Right lobe of liver (tissue), 4 donors: ENCODE measurements at regions not wholly inside any gene's neighbourhood (a gene's known extent, or its start where the extent isn't known, plus 50 kb on each side); places are given as distances from the start of the nearest gene placed in this dataset.

Source experiments
- POLR2A ChIP-seq: fragments of 450-650 bp; IDR thresholded peaks from one replicate; pipeline ENCODE4 v1.6.1; 2017; ENCODE audit warnings: antibody characterized with exemption, mild to moderate bottlenecking
- TF ChIP-seq, protein P1 (sequence below), 4 donors: fragments of 200-600 bp in 3 of 4; fragments of 450-650 bp in 1 of 4; IDR thresholded peaks; one replicate each; pipeline versions ENCODE4 v1.5.1 to v1.8.0; 2016 to 2022; ENCODE audit warnings: antibody characterized with exemption in 4 of 4, mild to moderate bottlenecking in 2 of 4
- donor health status: DM: no; HTN: no; CAD: no.
- donor health status: DM: no; HTN: no; CAD: no.
- donor health status: DM: no; HTN: yes; CAD: no.

DNA sequence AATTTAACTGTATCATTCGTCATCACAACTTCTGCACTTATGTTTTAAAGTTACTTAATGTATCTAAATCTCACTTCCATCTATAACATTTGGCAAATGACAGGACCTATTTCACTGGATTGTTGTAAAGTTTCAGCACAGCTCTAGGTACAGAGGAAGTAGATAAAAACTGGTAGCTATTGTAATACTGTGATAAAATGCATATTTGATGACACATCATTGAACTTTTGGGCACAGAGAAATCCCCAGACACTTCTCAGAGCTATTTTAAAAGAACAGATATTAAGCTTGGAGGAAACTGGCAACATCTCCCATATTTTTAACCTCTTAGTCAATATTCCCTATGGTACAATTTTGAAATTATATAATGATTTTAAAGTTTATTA lies 138.7 kb downstream of the RFPL4B start:
- TF ChIP-seq, protein P1, sequence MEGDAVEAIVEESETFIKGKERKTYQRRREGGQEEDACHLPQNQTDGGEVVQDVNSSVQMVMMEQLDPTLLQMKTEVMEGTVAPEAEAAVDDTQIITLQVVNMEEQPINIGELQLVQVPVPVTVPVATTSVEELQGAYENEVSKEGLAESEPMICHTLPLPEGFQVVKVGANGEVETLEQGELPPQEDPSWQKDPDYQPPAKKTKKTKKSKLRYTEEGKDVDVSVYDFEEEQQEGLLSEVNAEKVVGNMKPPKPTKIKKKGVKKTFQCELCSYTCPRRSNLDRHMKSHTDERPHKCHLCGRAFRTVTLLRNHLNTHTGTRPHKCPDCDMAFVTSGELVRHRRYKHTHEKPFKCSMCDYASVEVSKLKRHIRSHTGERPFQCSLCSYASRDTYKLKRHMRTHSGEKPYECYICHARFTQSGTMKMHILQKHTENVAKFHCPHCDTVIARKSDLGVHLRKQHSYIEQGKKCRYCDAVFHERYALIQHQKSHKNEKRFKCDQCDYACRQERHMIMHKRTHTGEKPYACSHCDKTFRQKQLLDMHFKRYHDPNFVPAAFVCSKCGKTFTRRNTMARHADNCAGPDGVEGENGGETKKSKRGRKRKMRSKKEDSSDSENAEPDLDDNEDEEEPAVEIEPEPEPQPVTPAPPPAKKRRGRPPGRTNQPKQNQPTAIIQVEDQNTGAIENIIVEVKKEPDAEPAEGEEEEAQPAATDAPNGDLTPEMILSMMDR (IDR thresholded peaks at IDR 0.05): no peak
- TF ChIP-seq POLR2A: no peak
